BLaER1 (cell line): ENCODE measurements at regions not wholly inside any gene's neighbourhood (a gene's known extent, or its start where the extent isn't known, plus 50 kb on each side); places are given as distances from the start of the nearest gene placed in this dataset.

ENCODE experiments used
- H3K27ac ChIP-seq: shearing (Covaris generic); formaldehyde crosslinking; 2 replicates; pipeline ENCODE4 v1.8.1; 2022
- H3K27me3 ChIP-seq: shearing (Covaris generic); formaldehyde crosslinking; 2 replicates; pipeline ENCODE4 v1.8.1; 2022
- H3K36me3 ChIP-seq: shearing (Covaris generic); formaldehyde crosslinking; 2 replicates; pipeline ENCODE4 v1.8.1; 2022
- H3K4me1 ChIP-seq: shearing (Covaris generic); formaldehyde crosslinking; 2 replicates; pipeline ENCODE4 v1.8.1; 2022
- H3K4me2 ChIP-seq: shearing (Covaris generic); formaldehyde crosslinking; 2 replicates; pipeline ENCODE4 v1.8.1; 2022
- H3K4me3 ChIP-seq: shearing (Covaris generic); formaldehyde crosslinking; 2 replicates; pipeline ENCODE4 v1.8.1; 2022
- H3K9ac ChIP-seq: shearing (Covaris generic); formaldehyde crosslinking; 2 replicates; pipeline ENCODE4 v1.8.1; 2022
- H3K9me3 ChIP-seq: shearing (Covaris generic); formaldehyde crosslinking; 2 replicates; pipeline ENCODE4 v1.8.1; 2022
- H4K20me1 ChIP-seq: shearing (Covaris generic); formaldehyde crosslinking; 2 replicates; pipeline ENCODE4 v1.8.1; 2022
- Cebpa-rat ChIP-seq: shearing (Covaris generic); IDR thresholded peaks from 2 replicates; pipeline ENCODE4 v1.8.1; 2022

DNA sequence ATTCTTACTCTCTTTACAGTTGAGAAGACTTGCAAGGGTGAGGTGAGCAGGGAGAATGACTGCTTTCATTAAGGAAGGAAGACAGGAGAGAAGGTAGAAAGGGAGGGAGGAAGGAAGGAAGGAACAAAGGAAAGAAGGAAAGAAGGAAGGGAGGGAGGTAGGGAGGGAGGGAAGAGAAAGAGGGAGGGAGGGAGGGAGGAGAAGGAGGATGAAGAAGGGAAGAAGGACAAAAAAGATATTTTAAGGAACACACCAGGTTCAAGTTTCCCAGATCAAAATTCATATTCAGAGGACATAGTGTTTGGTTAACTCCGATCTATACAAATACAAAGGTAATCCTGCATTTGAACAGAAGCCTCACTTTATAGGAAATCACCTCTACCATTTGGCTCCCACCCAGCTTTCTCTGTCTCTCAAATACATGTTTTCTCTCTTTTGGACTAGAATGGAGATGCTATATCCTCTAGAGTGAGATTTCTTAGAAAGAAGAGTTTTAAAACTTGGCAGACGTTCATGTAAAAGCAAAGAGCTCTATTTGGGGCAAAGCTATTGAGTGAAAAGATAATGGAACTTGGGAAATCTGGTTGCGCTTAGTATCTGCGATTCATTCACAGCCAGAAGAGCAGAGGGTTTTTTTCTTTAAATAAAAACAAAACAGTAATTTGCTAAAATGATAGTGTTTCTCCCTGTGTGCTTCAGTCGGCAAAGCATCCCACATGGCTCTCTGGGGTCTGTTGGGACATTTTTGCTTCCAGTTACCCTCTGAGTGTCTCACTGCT, 261.9 kb upstream of the LYZL1 start:
- Histone ChIP-seq H3K27ac (no peak overlapping the region), H3K9me3 (no peaks in the 10 kb centered on the region), H3K9ac (no peak overlapping the region), H3K4me2 (no peak overlapping the region), H4K20me1 (no peaks in the 10 kb centered on the region), H3K36me3 (no peaks in the 10 kb centered on the region), H3K4me3 (no peak overlapping the region), H3K27me3 (no peaks in the 10 kb centered on the region), H3K4me1 (no peaks in the 10 kb centered on the region)
- TF ChIP-seq Cebpa-rat: no peak

DNA sequence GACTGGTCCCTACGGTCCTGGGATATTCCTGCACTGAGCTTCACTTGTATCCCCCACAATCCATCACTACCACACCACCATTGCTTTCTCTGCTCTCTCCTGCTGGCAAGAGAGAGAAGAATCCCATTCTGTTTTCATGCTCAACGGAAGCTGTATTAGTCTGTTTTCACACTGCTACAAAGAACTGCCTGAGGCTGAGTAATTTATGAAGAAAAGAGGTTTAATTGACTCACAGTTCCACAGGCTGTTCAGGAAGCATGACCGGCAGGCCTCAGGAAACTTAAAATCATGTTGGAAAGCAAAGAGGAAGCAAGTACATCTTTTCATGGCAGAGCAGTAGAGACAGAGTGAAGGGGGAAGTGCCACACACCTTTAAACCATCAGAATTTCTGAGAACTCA, 260.4 kb upstream of the LYZL1 start:
- H3K36me3 ChIP-seq: no peaks in the 10 kb centered on the region
- H3K9ac ChIP-seq: no peak overlapping the region
- H3K4me3 ChIP-seq: no peak overlapping the region
- no peak overlapping the region for H3K4me2 ChIP-seq
- no peaks in the 10 kb centered on the region for H3K4me1 ChIP-seq
- no peak for TF ChIP-seq Cebpa-rat
- no peak overlapping the region for H3K27ac ChIP-seq
- no peaks in the 10 kb centered on the region for H4K20me1 ChIP-seq
- no peaks in the 10 kb centered on the region for H3K27me3 ChIP-seq
- no peaks in the 10 kb centered on the region for H3K9me3 ChIP-seq

DNA sequence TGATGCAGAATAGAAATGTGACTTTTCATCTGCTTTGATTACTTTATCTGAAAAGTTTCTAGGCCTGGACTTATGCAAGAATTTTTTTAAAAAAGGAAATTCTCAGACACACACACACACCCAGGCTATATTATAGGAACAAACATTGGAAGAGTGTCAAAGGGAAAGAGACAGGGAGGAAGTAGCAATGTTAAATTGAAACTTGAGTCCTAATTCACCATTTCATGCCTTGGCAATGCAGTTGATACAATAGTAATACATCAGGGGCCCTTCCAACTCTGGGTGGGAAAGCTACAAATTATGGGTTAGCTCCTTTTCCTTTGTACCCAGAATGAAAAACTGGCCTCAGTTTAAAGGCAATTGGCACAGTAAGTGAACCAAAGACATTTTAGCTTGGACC, 258.0 kb upstream of the LYZL1 start:
- no peak for TF ChIP-seq Cebpa-rat
- H3K9me3 ChIP-seq: no peaks in the 10 kb centered on the region
- no peak overlapping the region for H3K4me2 ChIP-seq
- no peak overlapping the region for H3K27ac ChIP-seq
- H3K36me3 ChIP-seq: no peaks in the 10 kb centered on the region
- no peaks in the 10 kb centered on the region for H3K27me3 ChIP-seq
- no peak overlapping the region for H3K4me3 ChIP-seq
- H3K9ac ChIP-seq: no peak overlapping the region
- H4K20me1 ChIP-seq: no peaks in the 10 kb centered on the region
- H3K4me1 ChIP-seq: no peaks in the 10 kb centered on the region

DNA sequence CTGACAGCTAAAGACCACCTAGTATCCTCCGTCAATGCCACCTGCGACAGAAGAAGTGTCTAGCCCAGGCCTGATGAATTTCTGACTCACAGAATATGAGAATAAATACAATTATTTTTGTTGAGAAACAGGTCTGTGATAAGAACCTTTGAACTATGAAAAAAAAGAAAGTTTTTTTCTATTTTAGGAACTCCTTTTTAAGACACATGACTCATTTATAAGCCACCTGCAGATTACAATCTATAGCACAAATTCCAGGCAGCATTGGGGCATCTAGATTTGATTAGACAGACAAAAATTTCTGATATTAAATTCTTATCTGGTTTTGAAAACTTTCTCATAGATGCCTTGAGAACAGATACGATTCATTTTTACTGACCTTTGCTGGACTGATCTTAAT, 256.7 kb upstream of the LYZL1 start:
- H3K27me3 ChIP-seq: no peaks in the 10 kb centered on the region
- H3K9me3 ChIP-seq: no peaks in the 10 kb centered on the region
- no peak overlapping the region for H3K4me2 ChIP-seq
- no peak for TF ChIP-seq Cebpa-rat
- no peaks in the 10 kb centered on the region for H4K20me1 ChIP-seq
- no peak overlapping the region for H3K4me3 ChIP-seq
- no peaks in the 10 kb centered on the region for H3K4me1 ChIP-seq
- no peak overlapping the region for H3K27ac ChIP-seq
- no peak overlapping the region for H3K9ac ChIP-seq
- H3K36me3 ChIP-seq: no peaks in the 10 kb centered on the region

DNA sequence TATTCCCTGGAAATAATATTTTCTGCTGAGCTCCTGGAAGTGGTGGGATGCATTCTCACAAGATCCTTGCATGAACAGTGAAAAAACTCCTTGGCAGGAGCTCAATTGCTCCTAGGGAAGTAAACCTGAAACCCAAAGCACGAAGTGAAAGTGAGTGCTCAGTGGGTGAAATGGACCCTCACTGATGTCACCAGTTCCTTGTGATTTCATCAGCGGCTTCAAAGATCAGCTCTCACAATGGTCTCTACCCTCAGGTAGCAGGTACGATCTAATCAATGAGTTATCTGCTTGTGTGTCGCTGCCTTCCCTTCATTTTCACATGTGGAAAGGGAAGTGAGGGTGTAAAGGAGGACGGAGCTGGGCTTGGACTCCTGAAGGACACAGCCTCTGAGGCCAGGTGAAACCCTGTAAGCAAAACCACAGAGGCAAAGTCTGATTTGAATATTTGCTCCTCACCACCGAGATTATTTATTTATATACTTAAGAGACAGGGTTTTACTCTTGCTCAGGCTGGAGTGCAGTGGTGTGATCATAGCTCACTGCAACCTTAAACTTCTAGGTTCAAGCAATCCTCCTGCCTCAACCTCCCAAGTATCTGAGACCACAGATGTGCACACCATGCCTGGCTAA, 255.4 kb upstream of the LYZL1 start:
- no peak for TF ChIP-seq Cebpa-rat
- Histone ChIP-seq H4K20me1 (no peaks in the 10 kb centered on the region), H3K27ac (no peak overlapping the region), H3K9ac (no peak overlapping the region), H3K9me3 (no peaks in the 10 kb centered on the region), H3K4me2 (no peak overlapping the region), H3K27me3 (no peaks in the 10 kb centered on the region), H3K4me3 (no peak overlapping the region), H3K4me1 (no peaks in the 10 kb centered on the region), H3K36me3 (no peaks in the 10 kb centered on the region)

DNA sequence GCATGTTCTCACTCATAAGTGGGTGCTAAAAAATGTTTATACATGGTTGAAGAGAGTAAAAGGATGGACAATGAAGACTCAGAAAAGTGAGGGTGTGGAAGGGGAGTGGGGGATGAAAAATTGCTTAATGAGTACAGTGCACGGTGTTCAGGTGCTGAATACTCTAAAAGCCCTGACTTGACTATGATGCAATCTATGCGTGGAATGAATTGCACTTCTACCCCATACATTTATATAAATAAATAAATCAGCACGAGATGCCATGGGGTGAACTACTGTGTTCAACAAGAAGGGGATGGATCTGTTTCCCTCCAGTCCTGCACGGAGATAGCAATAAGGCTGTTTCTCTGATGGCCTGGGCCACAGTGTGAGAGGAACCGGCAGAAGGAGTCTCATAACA, 254.3 kb upstream of the LYZL1 start:
- Histone ChIP-seq H3K27me3 (no peaks in the 10 kb centered on the region), H3K4me2 (no peak overlapping the region), H3K4me3 (no peak overlapping the region), H3K4me1 (no peaks in the 10 kb centered on the region), H3K9me3 (no peaks in the 10 kb centered on the region), H4K20me1 (no peaks in the 10 kb centered on the region), H3K27ac (no peak overlapping the region), H3K9ac (no peak overlapping the region), H3K36me3 (no peaks in the 10 kb centered on the region)
- TF ChIP-seq Cebpa-rat: no peak

DNA sequence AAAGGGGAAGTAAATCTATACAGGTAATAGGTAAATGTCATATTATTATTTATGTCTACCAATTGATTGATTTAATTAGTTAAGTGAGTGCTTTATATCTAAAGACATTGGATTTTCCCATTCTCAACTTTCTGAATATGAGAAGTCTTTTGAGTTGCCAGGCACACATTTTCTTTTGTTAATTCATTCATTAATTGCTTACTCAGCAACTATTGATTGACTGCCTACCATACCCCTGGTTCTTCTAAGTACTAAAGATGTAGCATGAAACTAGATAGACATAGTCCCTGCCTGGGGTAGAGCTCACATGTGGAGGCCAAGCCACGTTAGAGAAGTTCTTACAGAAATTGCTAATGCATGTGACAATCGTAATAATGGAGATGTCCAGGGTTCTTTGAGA, 253.1 kb upstream of the LYZL1 start:
- H4K20me1 ChIP-seq: no peaks in the 10 kb centered on the region

DNA sequence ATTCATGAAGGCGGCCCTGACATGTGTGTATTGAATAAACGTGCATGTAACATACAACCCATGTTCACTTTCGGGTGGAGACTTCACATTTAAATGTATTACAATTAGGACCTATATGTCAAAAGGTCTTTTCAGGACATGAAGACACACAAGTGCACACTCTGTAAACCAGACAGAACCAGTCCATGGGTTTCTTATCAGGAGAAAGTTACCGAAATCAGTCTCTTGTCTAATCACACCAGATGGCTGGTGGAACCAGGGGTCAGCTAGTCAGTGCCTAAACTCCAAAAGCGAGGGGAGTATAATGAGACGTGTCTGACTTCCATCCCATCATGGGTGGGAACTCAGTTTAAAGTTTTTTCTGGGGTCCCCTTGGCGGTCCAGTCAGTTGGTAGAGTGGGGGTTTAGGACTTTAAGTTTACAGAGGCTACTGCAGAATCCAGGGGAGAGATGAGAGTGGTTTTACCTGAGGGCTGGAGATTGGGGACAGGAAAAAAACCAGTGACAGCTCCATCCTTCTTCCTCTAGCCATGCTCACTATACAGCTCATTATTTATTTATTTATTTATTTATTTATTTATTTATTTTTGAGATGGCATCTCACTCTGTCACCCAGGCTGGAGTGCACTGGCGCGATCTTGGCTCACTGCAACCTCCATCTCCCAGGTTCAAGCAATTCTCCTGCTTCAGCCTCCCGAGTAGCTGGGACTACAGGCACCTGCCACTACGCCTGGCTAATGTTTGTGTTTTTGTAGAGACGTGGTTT, 251.3 kb upstream of the LYZL1 start:
- H3K4me3 ChIP-seq: no peak overlapping the region
- H3K9me3 ChIP-seq: no peaks in the 10 kb centered on the region; the same call in 1 of the 2 replicates
- H3K4me1 ChIP-seq: peaks cover 10% of the 10 kb centered on the region
- no peak overlapping the region for H3K9ac ChIP-seq
- no peak overlapping the region for H3K27ac ChIP-seq
- H3K27me3 ChIP-seq: no peaks in the 10 kb centered on the region
- H3K4me2 ChIP-seq: no peak overlapping the region
- H4K20me1 ChIP-seq: no peaks in the 10 kb centered on the region
- TF ChIP-seq Cebpa-rat: no peak
- H3K36me3 ChIP-seq: no peaks in the 10 kb centered on the region

More for the DNA sequence above, 253.1 kb upstream of the LYZL1 start:
- no peak for TF ChIP-seq Cebpa-rat
- no peak overlapping the region for H3K4me2 ChIP-seq
- H3K27ac ChIP-seq: no peak overlapping the region
- no peak overlapping the region for H3K4me3 ChIP-seq
- no peaks in the 10 kb centered on the region; the same call in 1 of the 2 replicates for H3K9me3 ChIP-seq
- no peaks in the 10 kb centered on the region for H3K27me3 ChIP-seq
- no peak overlapping the region for H3K9ac ChIP-seq
- H3K36me3 ChIP-seq: no peaks in the 10 kb centered on the region
- peaks cover 4% of the 10 kb centered on the region for H3K4me1 ChIP-seq

DNA sequence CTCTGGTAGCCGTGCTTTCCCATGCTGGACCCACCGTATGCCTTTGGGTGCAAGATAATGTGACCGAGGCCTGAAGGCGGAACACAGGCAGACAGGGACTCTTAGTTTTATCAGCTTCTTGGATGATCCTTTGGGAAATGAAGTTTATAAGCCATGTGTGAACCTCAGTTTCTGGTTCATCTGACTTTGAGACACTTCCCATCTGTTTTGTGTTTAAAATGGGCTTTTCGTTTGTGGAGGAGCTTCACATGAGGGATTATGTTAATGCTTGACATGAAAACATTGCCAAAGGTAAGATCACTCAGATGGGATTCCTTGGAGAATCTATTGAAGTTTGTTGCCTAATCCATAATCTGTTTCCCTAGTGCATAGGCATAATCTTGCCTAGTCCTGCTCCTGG, 249.8 kb upstream of the LYZL1 start:
- no peak for TF ChIP-seq Cebpa-rat
- no peaks in the 10 kb centered on the region; the same call in 1 of the 2 replicates for H3K9me3 ChIP-seq
- no peak overlapping the region for H3K4me3 ChIP-seq
- no peak overlapping the region for H3K27ac ChIP-seq
- H3K4me1 ChIP-seq: peaks cover 10% of the 10 kb centered on the region
- H4K20me1 ChIP-seq: no peaks in the 10 kb centered on the region
- H3K4me2 ChIP-seq: no peak overlapping the region
- H3K27me3 ChIP-seq: no peaks in the 10 kb centered on the region
- H3K36me3 ChIP-seq: no peaks in the 10 kb centered on the region
- H3K9ac ChIP-seq: no peak overlapping the region

DNA sequence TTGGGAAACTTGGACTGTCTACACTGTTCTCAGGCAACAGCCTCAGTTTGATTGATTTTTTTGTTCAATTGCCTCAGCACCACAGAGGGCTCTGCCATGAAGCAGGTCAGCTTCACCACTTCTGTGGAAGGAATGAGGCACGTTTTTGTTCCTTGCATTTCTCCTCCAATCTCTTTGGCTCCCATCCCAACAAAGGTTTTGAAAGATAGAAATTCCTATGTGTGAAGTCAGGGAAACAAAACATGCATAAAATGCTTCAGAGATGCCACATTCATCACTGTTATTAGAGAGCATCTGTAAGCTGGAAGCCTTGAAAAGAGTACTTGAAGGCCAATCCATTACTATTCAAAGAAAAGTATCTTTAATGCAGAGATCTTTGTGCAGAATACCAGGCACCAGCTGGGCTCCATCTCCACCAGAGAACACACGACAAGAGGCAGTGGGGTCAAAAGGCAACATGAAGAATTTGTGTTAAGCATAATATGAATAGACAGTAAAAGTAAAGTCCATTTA, 249.1 kb upstream of the LYZL1 start:
- no peak for TF ChIP-seq Cebpa-rat
- Histone ChIP-seq H3K4me3 (no peak overlapping the region), H3K27ac (no peak overlapping the region), H3K9me3 (no peaks in the 10 kb centered on the region; the same call in 1 of the 2 replicates), H3K36me3 (no peaks in the 10 kb centered on the region), H3K9ac (no peak overlapping the region), H3K27me3 (no peaks in the 10 kb centered on the region), H3K4me1 (peaks cover 10% of the 10 kb centered on the region), H4K20me1 (no peaks in the 10 kb centered on the region), H3K4me2 (no peak overlapping the region)
